ENCODE measurements at regions not wholly inside any gene's neighbourhood (a gene's known extent, or its start where the extent isn't known, plus 50 kb on each side); places are given as distances from the start of the nearest gene placed in this dataset.
"Not testable (repeated sequence)": the region's sequence is repeated elsewhere in the genome, so short reads cannot be mapped to it uniquely, and the experiment has no call there.

- Histone ChIP-seq H3K4me3 (ENCODE audit: severe bottlenecking) (no peak overlapping the region), H3K27ac (ENCODE audit: poor library complexity, severe bottlenecking) (no peak overlapping the region), H3K9me3 (ENCODE audit: severe bottlenecking) (no peaks in the 10 kb centered on the region), H3K36me3 (ENCODE audit: low read depth) (no peaks in the 10 kb centered on the region), H3K27me3 (ENCODE audit: insufficient read depth, poor library complexity, severe bottlenecking) (no peaks in the 10 kb centered on the region), H3K4me1 (ENCODE audit: insufficient read depth, poor library complexity, severe bottlenecking) (no peaks in the 10 kb centered on the region)
- DNase-seq (ENCODE audit: low spot score) (no peak), ATAC-seq (ENCODE audit: low read depth) (no peak)
- TF ChIP-seq CTCF (IDR thresholded peaks at IDR 0.05; ENCODE audit: poor library complexity, severe bottlenecking), result no peak
Measured at GRCh38 chr3:191919491-191920026, 458.6 kb downstream of the PYDC2 start.

- H3K36me3 ChIP-seq (ENCODE audit: low read depth), result no peaks in the 10 kb centered on the region
- H3K4me3 ChIP-seq (ENCODE audit: severe bottlenecking), result no peak overlapping the region
- no peak overlapping the region for H3K27ac ChIP-seq (ENCODE audit: poor library complexity, severe bottlenecking)
- DNase-seq (ENCODE audit: low spot score), result no peak
- no peaks in the 10 kb centered on the region for H3K4me1 ChIP-seq (ENCODE audit: insufficient read depth, poor library complexity, severe bottlenecking)
- H3K9me3 ChIP-seq (ENCODE audit: severe bottlenecking), result no peaks in the 10 kb centered on the region
- ATAC-seq (ENCODE audit: low read depth), result no peak
- TF ChIP-seq CTCF (IDR thresholded peaks at IDR 0.05; ENCODE audit: poor library complexity, severe bottlenecking), result no peak
- H3K27me3 ChIP-seq (ENCODE audit: insufficient read depth, poor library complexity, severe bottlenecking), result no peaks in the 10 kb centered on the region
Measured at GRCh38 chr3:191922570-191922969, 461.6 kb downstream of the PYDC2 start.

GRCh38 chr3:191927183-191927817 lies 466.3 kb downstream of the PYDC2 start:
- not testable (repeated sequence) for H3K36me3 ChIP-seq (ENCODE audit: low read depth); H3K4me3 ChIP-seq (ENCODE audit: severe bottlenecking); H3K9me3 ChIP-seq (ENCODE audit: severe bottlenecking); H3K27ac ChIP-seq (ENCODE audit: poor library complexity, severe bottlenecking); DNase-seq (ENCODE audit: low spot score); H3K27me3 ChIP-seq (ENCODE audit: insufficient read depth, poor library complexity, severe bottlenecking); ATAC-seq (ENCODE audit: low read depth); H3K4me1 ChIP-seq (ENCODE audit: insufficient read depth, poor library complexity, severe bottlenecking)

- not testable (repeated sequence) for H3K36me3 ChIP-seq (ENCODE audit: low read depth); H3K27ac ChIP-seq (ENCODE audit: poor library complexity, severe bottlenecking); DNase-seq (ENCODE audit: low spot score); H3K4me3 ChIP-seq (ENCODE audit: severe bottlenecking); H3K9me3 ChIP-seq (ENCODE audit: severe bottlenecking); ATAC-seq (ENCODE audit: low read depth); H3K4me1 ChIP-seq (ENCODE audit: insufficient read depth, poor library complexity, severe bottlenecking); H3K27me3 ChIP-seq (ENCODE audit: insufficient read depth, poor library complexity, severe bottlenecking)
Measured at GRCh38 chr3:191927998-191928397, 467.0 kb downstream of the PYDC2 start.

- H3K36me3 ChIP-seq (ENCODE audit: low read depth), result no peaks in the 10 kb centered on the region
- no peak overlapping the region for H3K27ac ChIP-seq (ENCODE audit: poor library complexity, severe bottlenecking)
- no peaks in the 10 kb centered on the region for H3K27me3 ChIP-seq (ENCODE audit: insufficient read depth, poor library complexity, severe bottlenecking)
- H3K4me1 ChIP-seq (ENCODE audit: insufficient read depth, poor library complexity, severe bottlenecking), result no peaks in the 10 kb centered on the region
- no peak for ATAC-seq (ENCODE audit: low read depth)
- no peak for DNase-seq (ENCODE audit: low spot score)
- no peaks in the 10 kb centered on the region for H3K9me3 ChIP-seq (ENCODE audit: severe bottlenecking)
- TF ChIP-seq CTCF (IDR thresholded peaks at IDR 0.05; ENCODE audit: poor library complexity, severe bottlenecking), result no peak
- no peak overlapping the region for H3K4me3 ChIP-seq (ENCODE audit: severe bottlenecking)
Measured at GRCh38 chr3:191944835-191945234, 483.9 kb downstream of the PYDC2 start.

GRCh38 chr3:191952186-191952585 lies 491.2 kb downstream of the PYDC2 start:
- no peaks in the 10 kb centered on the region for H3K9me3 ChIP-seq (ENCODE audit: severe bottlenecking)
- H3K4me1 ChIP-seq (ENCODE audit: insufficient read depth, poor library complexity, severe bottlenecking), result no peaks in the 10 kb centered on the region
- H3K27me3 ChIP-seq (ENCODE audit: insufficient read depth, poor library complexity, severe bottlenecking), result no peaks in the 10 kb centered on the region
- no peak for ATAC-seq (ENCODE audit: low read depth)
- no peak for DNase-seq (ENCODE audit: low spot score)
- no peaks in the 10 kb centered on the region for H3K36me3 ChIP-seq (ENCODE audit: low read depth)
- TF ChIP-seq CTCF (IDR thresholded peaks at IDR 0.05; ENCODE audit: poor library complexity, severe bottlenecking), result no peak
- no peak overlapping the region for H3K4me3 ChIP-seq (ENCODE audit: severe bottlenecking)
- no peak overlapping the region for H3K27ac ChIP-seq (ENCODE audit: poor library complexity, severe bottlenecking)
